Bronchial epithelial cell (primary cell): ENCODE measurements at regions not wholly inside any gene's neighbourhood (a gene's known extent, or its start where the extent isn't known, plus 50 kb on each side); places are given as distances from the start of the nearest gene placed in this dataset.

Experiments
- DNase-seq: peaks from one replicate; pipeline ENCODE4 v3.0.0-alpha.2; 2010; ENCODE audit warnings: low read depth
- FAIRE-seq: peaks from 2 replicates; lab custom pipeline; 2011; peaks lifted over from hg19 to GRCh38; lab: Jason Lieb, UNC
- H3K27me3 ChIP-seq: 2 replicates; pipeline ENCODE4 v1.5.1; 2011; ENCODE audit warnings: low read length; ENCODE audit not compliant: control insufficient read depth, insufficient read depth
- H3K36me3 ChIP-seq: 2 replicates; pipeline ENCODE4 v1.5.1; 2011; ENCODE audit warnings: low read length; ENCODE audit not compliant: control insufficient read depth, insufficient read depth
- H3K4me3 ChIP-seq: 2 replicates; pipeline ENCODE4 v1.5.1; 2011; ENCODE audit warnings: mild to moderate bottlenecking, low read depth, low read length, control low read depth
- CTCF ChIP-seq: IDR thresholded peaks from 2 replicates; pipeline ENCODE4 v1.5.1; 2011; ENCODE audit warnings: mild to moderate bottlenecking, moderate library complexity, low read length, control low read depth, inconsistent platforms; ENCODE audit not compliant: insufficient read depth, severe bottlenecking

GRCh38 chr5:174521449-174521848 is 202.9 kb upstream of the MSX2 start:
- H3K36me3 ChIP-seq: no peaks in the 10 kb centered on the region
- no peaks in the 10 kb centered on the region for H3K27me3 ChIP-seq
- no peak for FAIRE-seq

GRCh38 chr5:174522480-174523260 is 201.7 kb upstream of the MSX2 start:
- FAIRE-seq (no peak), DNase-seq (no peak)
- TF ChIP-seq CTCF: no peak
- no peaks in the 10 kb centered on the region for H3K27me3 ChIP-seq
- no peaks in the 10 kb centered on the region for H3K36me3 ChIP-seq
- H3K4me3 ChIP-seq: no peak overlapping the region

More at GRCh38 chr5:174521449-174521848, 202.9 kb upstream of the MSX2 start:
- no peak for DNase-seq
- no peak for TF ChIP-seq CTCF
- no peak overlapping the region for H3K4me3 ChIP-seq

GRCh38 chr5:174523311-174524071 is 200.9 kb upstream of the MSX2 start:
- FAIRE-seq (no peak), DNase-seq (no peak)
- Histone ChIP-seq H3K36me3 (no peaks in the 10 kb centered on the region), H3K4me3 (no peak overlapping the region), H3K27me3 (no peaks in the 10 kb centered on the region)
- no peak for TF ChIP-seq CTCF

GRCh38 chr5:174524351-174524750 is 200.0 kb upstream of the MSX2 start:
- DNase-seq (no peak), FAIRE-seq (no peak)
- Histone ChIP-seq H3K36me3 (no peaks in the 10 kb centered on the region), H3K4me3 (no peak overlapping the region), H3K27me3 (no peaks in the 10 kb centered on the region)
- TF ChIP-seq CTCF: no peak

- DNase-seq (no peak), FAIRE-seq (no peak)
- Histone ChIP-seq H3K4me3 (no peak overlapping the region), H3K27me3 (no peaks in the 10 kb centered on the region), H3K36me3 (no peaks in the 10 kb centered on the region)
- TF ChIP-seq CTCF: no peak
Measured at GRCh38 chr5:174526177-174526576, 198.2 kb upstream of the MSX2 start.
